Suprapubic skin (tissue), 3 donors: ENCODE measurements at regions not wholly inside any gene's neighbourhood (a gene's known extent, or its start where the extent isn't known, plus 50 kb on each side); places are given as distances from the start of the nearest gene placed in this dataset.

Source experiments
- CTCF ChIP-seq, 2 donors: fragments of 200-600 bp in 1 of 2; fragments of 450-650 bp in 1 of 2; sonication (generic) in 1 of 2; IDR thresholded peaks; one replicate each; pipeline ENCODE4 v1.5.1; 2016 to 2019; ENCODE audit warnings: antibody characterized with exemption in 2 of 2, mild to moderate bottlenecking in 1 of 2, moderate library complexity in 1 of 2
- EP300 ChIP-seq: sonication (generic); formaldehyde crosslinking; IDR thresholded peaks from one replicate; pipeline ENCODE4 v1.6.1; 2017; ENCODE audit warnings: antibody characterized with exemption
- POLR2A ChIP-seq, 2 donors: fragments of 450-650 bp; IDR thresholded peaks; one replicate each; pipeline ENCODE4 v1.6.1; 2017; ENCODE audit warnings: antibody characterized with exemption in 2 of 2, mild to moderate bottlenecking in 2 of 2, moderate library complexity in 2 of 2

- TF ChIP-seq CTCF (IDR thresholded peaks at IDR 0.05), result no peak
- TF ChIP-seq POLR2A (IDR thresholded peaks at IDR 0.05), result no peak
- no peak for TF ChIP-seq EP300
Measured at GRCh38 chr2:175728032-175728431, 274.0 kb downstream of the LNPK start.
